ENCODE measurements at regions not wholly inside any gene's neighbourhood (a gene's known extent, or its start where the extent isn't known, plus 50 kb on each side); places are given as distances from the start of the nearest gene placed in this dataset.
"Not testable (repeated sequence)": the region's sequence is repeated elsewhere in the genome, so short reads cannot be mapped to it uniquely, and the experiment has no call there.

DNA sequence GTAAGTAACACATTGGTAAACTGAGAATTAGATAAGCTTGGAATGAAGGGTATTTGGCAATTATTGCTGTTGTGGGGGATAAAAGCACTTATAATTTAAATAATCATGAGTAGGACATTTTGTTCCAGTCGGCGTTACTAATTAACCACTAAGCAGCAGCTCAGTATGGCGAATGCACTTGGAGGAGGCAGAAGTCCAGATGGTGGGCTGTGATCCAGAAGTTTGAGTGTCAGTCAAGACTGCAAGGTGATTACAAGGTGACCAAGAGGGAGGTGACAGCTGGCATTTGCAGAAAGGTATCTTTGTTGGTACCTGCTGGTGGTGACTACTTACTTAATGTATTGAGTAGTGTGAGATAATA is 643.6 kb upstream of the FAM98A start:
- TF ChIP-seq, protein P1, sequence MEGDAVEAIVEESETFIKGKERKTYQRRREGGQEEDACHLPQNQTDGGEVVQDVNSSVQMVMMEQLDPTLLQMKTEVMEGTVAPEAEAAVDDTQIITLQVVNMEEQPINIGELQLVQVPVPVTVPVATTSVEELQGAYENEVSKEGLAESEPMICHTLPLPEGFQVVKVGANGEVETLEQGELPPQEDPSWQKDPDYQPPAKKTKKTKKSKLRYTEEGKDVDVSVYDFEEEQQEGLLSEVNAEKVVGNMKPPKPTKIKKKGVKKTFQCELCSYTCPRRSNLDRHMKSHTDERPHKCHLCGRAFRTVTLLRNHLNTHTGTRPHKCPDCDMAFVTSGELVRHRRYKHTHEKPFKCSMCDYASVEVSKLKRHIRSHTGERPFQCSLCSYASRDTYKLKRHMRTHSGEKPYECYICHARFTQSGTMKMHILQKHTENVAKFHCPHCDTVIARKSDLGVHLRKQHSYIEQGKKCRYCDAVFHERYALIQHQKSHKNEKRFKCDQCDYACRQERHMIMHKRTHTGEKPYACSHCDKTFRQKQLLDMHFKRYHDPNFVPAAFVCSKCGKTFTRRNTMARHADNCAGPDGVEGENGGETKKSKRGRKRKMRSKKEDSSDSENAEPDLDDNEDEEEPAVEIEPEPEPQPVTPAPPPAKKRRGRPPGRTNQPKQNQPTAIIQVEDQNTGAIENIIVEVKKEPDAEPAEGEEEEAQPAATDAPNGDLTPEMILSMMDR (IDR thresholded peaks at IDR 0.05; ENCODE audit: low read depth, low read length): no peak
- no peak for DNase-seq (ENCODE audit: extremely low read depth, low read depth)

- TF ChIP-seq, protein P1 (IDR thresholded peaks at IDR 0.05; ENCODE audit: low read depth, low read length): no peak
- no peak for DNase-seq (ENCODE audit: extremely low read depth, low read depth)
Observed at GRCh38 chr2:34241905-34242762, 643.0 kb upstream of the FAM98A start.

GRCh38 chr2:34239511-34239910 is 640.4 kb upstream of the FAM98A start:
- TF ChIP-seq, protein P1 (IDR thresholded peaks at IDR 0.05; ENCODE audit: low read depth, low read length): no peak
- DNase-seq (ENCODE audit: extremely low read depth, low read depth): no peak

DNA sequence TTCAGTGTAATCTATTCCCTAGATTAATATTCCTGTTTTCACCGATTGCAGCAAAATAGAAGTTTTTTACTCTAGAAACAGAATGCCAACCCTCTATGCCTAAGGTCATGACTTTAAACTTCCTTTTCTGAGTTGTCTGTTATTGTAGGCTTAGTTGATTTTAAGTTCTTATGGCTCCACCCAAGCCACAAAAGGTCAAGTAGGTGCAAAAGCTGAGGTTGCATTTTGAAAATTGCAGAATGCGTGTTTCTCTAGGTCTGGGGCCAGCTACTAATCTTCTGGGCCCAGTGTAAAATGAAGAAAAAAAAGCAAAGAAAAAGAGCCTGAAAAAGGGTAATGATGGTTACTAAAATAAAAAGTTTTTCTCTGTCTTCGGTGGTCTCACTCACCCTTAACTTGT is 635.7 kb upstream of the FAM98A start:
- DNase-seq (ENCODE audit: extremely low read depth, low read depth): no peak
- TF ChIP-seq, protein P1 (IDR thresholded peaks at IDR 0.05; ENCODE audit: low read depth, low read length): no peak

DNA sequence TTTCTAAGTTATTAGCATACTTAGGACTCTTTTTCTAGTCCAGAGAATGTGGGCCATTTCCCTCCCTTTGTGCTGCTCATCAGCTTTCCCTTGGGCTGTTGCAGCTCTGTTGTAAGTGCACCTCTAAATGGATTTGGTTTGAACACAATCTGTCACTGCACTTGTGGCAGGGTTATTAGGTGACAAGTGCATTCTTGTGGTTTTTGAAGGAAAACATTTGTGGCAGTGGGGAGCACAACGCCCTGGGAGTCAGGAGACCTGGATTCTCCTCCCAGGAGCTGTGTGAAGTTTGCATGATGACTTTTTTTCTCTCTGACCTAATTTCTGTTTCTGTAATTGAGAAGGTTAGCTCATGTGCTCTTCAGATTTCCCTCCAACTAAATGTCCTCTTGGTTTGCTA is 630.9 kb upstream of the FAM98A start:
- no peak for DNase-seq (ENCODE audit: extremely low read depth, low read depth)
- TF ChIP-seq, protein P1 (IDR thresholded peaks at IDR 0.05; ENCODE audit: low read depth, low read length): no peak

DNA sequence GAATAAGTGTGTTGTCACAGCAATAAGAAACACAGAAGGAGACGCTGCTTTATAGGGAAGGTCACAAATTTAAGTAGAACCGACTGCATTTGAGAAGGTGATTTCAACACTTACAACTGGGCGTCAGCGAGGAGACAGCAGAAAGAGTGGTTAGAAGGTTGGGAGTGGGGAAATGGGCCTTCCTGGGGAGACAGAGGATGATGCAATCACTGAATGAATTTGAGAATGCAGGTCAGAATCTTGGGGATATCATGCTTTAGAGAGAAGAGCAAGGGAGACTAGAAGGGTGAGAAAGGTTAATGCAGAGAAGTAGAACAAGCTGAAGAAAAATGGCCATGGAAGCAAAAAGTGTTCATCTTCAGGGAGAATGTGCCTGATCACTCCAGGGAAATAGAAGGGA is 616.1 kb upstream of the FAM98A start:
- TF ChIP-seq, protein P1 (IDR thresholded peaks at IDR 0.05; ENCODE audit: low read depth, low read length): no peak
- no peak for DNase-seq (ENCODE audit: extremely low read depth, low read depth)

DNA sequence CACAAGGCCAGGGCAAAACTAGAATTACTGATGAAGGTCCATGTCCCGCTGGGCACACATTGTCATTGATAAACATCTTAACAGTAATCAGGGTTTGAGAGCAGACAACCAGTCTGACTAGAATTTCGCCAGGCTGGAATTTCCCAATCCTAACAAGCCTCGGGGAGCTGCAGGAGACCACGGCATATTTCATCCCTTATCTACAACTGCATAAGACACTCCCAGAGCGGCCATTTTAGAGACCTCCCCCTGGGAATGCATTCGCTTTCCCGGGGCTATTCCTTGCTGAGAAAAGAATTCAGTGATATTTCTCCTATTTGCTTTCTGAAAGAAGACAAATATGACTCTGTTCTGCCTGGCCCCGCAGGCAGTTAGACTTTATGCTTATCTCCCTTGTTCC is 611.3 kb upstream of the FAM98A start:
- DNase-seq (ENCODE audit: extremely low read depth, low read depth): not testable (repeated sequence)

DNA sequence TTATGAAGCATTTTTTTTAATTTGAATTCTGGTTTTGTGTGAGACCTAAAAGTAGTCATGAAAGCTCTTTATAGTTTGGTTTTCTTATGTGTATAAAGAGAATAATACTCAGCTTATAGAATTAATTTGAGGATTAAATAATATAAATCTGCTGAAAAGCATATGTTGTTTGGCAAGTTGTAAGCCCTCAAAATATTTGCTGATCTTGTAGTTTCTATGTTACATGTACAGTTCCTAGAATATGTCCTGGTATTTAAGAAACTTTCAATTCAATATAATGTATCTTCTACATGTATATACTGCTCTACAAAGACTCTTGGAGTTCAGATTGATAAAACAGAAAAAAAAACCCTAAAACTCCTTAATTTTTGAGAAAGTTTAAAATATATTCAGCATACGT is 605.5 kb upstream of the FAM98A start:
- no peak for DNase-seq (ENCODE audit: extremely low read depth, low read depth)
- TF ChIP-seq, protein P1 (IDR thresholded peaks at IDR 0.05; ENCODE audit: low read depth, low read length): no peak
